Upper lobe of left lung (tissue), 4 donors: ENCODE measurements at regions not wholly inside any gene's neighbourhood (a gene's known extent, or its start where the extent isn't known, plus 50 kb on each side); places are given as distances from the start of the nearest gene placed in this dataset.

Experiments used
- CTCF ChIP-seq, 6 experiments: fragments of 450-650 bp in 4 of 6; fragments of 200-600 bp in 2 of 6; sonication (generic) in 2 of 6; IDR thresholded peaks; one replicate each; pipeline ENCODE4 v1.5.1; 2016 to 2019; ENCODE audit warnings: antibody characterized with exemption in 6 of 6
- EP300 ChIP-seq, 4 donors: sonication (generic); formaldehyde crosslinking; IDR thresholded peaks; one replicate each; pipeline ENCODE4 v1.5.1; 2017; ENCODE audit warnings: antibody characterized with exemption in 4 of 4, control low read depth in 2 of 4
- POLR2A ChIP-seq, 4 donors: fragments of 450-650 bp; IDR thresholded peaks; one replicate each; pipeline ENCODE4 v1.5.1; 2016 to 2017; ENCODE audit warnings: antibody characterized with exemption in 4 of 4, mild to moderate bottlenecking in 2 of 4
- POLR2AphosphoS5 ChIP-seq, 2 donors: sonication (generic); formaldehyde crosslinking; IDR thresholded peaks; one replicate each; pipeline ENCODE4 v1.5.1; 2017; ENCODE audit warnings: antibody characterized with exemption in 2 of 2

DNA sequence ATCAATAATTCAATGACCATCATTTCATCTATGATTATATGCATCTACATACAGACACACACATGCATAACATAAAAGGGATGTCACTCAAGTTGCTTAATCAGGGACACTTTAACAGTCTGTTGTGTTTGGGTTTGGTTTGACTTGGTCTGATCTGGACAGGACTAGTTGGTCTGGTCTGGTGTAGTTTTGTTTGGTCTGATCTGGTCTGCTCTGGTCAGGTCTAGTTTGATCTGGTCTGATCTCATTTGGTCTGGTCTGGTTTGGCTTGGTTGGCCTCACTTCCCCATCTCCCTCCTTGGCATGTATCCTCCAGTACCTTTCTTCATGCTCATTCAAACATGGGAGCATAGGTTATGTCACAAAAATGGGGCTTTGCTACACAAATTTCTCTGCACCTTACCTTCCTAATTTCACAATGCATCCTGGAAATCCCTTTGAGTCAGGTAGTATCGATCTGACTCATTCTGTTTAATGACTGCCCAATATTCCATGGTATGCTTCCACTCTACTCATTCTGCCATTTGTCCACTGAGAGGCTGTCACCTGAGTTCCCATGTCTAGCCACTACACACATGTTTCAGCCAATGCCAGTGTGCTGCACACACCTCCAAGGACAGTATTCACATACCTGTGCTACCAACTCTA, 73.0 kb upstream of the TPM1 start:
- no peak for TF ChIP-seq POLR2A (IDR thresholded peaks at IDR 0.05)
- TF ChIP-seq POLR2AphosphoS5 (IDR thresholded peaks at IDR 0.05), result no peak
- no peak for TF ChIP-seq CTCF (IDR thresholded peaks at IDR 0.05)
- no peak for TF ChIP-seq EP300 (IDR thresholded peaks at IDR 0.05)
